GM19043 (cell line): ENCODE measurements at regions not wholly inside any gene's neighbourhood (a gene's known extent, or its start where the extent isn't known, plus 50 kb on each side); places are given as distances from the start of the nearest gene placed in this dataset.

Source experiments
- ATAC-seq: cut with Tn5 transposase; IDR thresholded peaks from one replicate; pipeline ENCODE4 v1.9.1; 2021; ENCODE audit warnings: low read depth; ENCODE audit not compliant: unreplicated experiment

GRCh38 chr22:47276991-47277390 is 514.5 kb downstream of the TBC1D22A start:
- no peak for ATAC-seq

DNA sequence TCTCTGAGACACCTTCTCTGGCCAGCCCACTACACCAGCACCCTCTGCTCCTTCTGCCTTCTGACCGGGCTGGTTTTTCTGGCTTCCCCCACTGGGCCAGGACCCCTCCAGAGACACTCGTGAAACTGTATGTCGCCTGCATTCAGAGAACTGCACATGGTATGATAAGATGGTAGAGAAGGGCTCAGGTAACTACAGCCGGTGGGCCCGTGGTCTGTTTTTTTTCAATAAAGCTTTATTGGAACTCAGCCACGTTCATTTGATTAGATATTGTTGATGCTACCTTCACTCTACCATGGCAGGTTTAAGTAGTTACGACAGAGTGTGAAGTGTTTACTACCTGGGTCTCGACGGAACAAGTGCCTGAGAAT is 514.0 kb downstream of the TBC1D22A start:
- ATAC-seq: no peak

DNA sequence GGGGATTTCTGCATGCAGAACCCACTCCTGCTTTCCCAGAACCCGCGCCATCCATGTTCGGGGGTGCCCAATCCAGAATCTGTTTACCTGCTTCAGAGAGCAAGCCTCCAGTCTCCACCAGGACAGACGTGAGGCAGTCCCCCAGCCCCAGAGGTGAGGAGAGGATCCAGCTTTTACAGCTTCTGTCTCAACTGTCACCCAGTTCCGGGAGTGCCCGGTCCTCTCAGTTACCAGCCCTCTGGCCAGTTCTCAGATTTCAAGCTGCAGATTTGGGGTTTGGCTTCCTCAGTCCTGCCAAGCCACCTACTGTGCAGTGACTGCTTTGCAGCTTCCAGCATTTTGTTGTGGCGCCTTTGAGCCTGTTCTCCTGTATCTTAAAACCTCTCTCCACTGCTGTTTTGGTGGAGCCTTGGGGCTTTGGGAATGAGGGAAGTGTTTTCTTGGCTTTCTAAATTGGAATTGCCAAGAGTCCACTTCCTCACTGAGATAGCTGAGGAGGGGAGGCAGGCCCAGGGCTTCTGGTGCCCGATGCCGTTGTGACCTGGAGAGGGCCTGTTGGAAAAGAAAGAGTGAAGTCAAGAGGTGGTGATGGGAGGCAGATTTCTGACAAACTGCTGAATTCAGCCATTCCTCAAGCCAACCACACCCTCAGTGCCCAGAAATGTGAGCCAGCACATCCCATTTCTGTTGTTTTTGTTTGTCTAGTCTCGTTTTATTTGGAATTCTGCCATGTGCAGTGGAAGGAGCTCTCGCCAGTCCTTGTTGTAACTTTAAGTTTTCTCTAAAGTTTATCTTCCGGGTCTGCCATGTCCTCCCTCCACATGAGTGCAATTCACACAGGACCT is 513.4 kb downstream of the TBC1D22A start:
- no peak for ATAC-seq

DNA sequence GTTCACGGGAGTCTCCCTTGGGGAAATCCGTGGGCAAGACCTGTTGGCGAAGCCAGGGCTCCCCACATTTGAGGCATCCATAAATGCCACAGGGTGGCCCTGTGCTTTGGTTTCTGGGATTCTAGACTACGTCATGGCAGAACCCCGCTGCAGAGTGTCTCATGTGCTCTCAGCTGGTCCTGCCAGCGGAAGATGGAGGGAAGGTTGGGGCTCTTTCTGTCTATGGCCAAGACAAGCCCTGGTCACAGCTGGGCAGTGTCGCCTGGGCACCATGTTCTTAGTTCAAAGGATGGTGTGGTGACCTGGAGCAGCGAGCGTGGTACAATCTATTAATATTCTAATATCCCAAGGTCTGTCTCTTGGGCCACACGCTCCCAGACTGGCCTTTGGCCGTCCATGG is 511.7 kb downstream of the TBC1D22A start:
- ATAC-seq: no peak

DNA sequence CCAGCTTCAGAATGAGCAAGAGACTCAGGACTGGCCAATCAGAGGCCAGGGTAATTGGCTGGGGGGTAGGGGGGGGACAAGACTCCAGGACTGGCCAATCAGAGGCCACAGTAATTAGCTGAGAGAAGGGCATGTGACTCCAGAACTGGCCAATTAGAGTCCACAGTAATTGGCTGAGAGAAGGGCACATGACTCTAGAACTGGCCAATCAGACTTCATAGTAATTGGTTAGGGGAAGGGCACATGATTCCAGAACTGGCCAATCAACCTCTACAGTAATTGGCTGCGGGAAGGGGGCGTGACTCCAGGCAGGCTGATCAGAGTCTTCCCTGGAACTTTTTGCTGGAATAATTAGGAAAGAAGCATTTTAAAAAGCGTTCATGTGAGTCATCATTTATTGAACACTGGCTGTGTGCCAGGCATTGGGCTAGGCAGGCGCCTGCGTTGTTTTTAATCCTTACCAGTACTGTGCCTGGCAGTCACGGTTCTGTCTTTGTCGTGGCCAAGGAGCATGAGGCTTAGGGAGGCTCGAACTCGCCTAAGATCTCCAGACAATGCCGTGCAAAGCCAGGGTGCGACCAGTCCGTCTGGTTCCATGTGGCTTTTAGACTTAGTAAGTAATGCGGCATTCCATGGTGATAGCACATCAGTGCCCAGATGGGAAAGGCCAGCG is 508.1 kb downstream of the TBC1D22A start:
- no peak for ATAC-seq

DNA sequence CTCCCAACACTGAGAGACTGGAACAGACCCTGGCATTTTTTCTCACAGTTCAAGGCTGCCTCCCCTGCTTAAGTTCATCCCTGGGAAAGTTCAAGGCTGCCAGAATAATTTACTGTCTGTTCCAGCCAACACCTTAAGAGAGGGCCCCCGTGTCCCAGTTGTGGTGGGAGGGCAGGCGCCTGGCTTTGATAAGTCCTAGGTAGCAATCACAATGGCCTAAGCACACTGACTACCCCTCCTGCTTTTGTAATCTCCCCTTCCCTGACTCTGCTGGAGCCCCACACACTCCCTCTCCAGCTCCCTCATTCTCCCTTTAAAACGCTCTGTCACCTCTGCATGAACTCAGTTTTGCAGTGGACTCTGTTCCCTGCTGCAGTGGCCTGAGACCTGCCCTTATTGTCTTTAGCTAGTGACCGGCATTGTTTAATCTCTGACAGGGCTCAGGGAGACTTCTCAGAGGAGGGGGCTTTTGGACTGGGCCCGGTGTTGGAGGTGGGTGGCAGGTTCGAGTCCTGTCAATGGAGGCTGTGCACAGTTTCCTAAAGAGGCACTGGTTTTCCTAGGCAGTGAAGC is 507.2 kb downstream of the TBC1D22A start:
- ATAC-seq: no peak

DNA sequence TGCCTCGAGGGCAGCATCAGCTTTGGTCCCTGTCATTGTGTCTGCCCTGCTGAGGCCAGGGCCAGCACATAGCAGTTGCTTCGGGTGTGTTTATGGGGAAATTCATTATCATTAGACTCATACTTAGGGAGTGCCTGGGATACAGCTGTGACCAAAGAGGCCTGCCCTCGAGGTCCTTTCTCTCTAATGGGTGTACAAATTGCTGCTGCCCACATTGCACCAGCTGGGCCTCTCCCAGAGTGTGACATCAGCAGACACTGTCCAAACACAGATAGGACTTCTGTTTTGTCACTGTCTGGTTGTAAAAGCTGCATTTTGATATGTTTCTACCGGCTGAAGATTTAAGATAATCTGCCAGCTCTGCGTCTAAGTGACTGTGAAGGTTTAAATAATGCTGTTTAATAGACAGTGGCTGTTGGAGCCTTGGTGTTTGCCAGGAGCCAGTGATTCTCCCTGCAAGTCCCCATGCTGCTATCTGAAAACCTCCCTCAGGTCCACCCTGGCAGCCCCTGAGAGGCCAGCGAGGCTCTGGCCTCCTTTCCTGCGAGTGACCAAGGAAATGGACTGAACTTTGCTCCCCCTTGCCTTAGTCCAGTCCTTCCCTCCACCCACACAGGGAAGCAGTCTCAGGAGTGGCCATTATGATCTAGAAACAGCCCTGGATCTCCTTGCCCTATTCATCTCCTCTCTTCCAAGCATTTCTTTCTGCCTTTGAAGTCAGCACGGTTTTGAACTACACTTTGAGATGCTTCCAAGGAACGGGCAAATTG is 505.2 kb downstream of the TBC1D22A start:
- ATAC-seq: no peak

- ATAC-seq: no peak
Observed at GRCh38 chr22:47266329-47266728, 503.9 kb downstream of the TBC1D22A start.

DNA sequence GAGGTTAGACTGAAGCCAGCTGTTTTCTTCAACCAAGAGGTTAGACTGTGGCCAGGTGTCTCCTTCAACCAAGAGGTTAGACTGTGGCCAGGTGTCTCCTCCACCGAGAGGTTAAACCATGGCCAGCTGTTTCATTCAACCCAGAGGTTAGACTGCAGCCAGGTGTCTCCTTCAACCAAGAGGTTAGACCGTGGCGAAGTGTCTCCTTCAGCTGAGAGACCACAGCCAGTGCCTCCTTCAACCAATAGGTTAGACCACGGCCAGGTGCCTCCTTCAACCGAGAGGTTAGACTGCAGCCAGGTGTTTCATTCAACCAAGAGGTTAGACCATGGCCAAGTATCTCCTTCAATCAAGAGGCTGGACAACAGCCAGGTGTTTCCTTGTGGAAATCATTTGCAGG is 498.1 kb downstream of the TBC1D22A start:
- ATAC-seq: no peak

- ATAC-seq: no peak
Observed at GRCh38 chr22:47259990-47260389, 497.5 kb downstream of the TBC1D22A start.

GRCh38 chr22:47259049-47259448 is 496.6 kb downstream of the TBC1D22A start:
- ATAC-seq: no peak

DNA sequence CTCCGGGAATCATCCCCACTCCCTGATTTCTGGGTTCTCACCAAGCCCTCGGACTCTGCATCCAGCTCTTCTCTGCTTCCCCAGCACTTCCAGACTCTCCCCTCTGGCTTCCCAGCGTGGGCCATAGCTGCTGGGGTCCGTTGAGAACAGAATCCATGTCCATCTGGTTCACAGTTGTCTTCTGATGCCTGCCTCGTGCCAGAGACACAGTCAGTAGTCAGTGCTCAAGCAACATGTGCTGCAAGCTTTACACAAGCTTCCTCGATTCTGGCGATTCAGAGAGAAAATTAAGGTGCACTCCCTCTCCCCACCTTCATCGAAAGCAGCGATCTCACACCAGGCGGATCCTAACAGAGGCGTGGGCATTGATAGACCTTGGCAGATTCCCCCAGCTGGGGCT is 495.5 kb downstream of the TBC1D22A start:
- no peak for ATAC-seq

GRCh38 chr22:47257566-47257965 is 495.1 kb downstream of the TBC1D22A start:
- ATAC-seq: no peak

GRCh38 chr22:47251911-47252310 is 489.5 kb downstream of the TBC1D22A start:
- no peak for ATAC-seq

DNA sequence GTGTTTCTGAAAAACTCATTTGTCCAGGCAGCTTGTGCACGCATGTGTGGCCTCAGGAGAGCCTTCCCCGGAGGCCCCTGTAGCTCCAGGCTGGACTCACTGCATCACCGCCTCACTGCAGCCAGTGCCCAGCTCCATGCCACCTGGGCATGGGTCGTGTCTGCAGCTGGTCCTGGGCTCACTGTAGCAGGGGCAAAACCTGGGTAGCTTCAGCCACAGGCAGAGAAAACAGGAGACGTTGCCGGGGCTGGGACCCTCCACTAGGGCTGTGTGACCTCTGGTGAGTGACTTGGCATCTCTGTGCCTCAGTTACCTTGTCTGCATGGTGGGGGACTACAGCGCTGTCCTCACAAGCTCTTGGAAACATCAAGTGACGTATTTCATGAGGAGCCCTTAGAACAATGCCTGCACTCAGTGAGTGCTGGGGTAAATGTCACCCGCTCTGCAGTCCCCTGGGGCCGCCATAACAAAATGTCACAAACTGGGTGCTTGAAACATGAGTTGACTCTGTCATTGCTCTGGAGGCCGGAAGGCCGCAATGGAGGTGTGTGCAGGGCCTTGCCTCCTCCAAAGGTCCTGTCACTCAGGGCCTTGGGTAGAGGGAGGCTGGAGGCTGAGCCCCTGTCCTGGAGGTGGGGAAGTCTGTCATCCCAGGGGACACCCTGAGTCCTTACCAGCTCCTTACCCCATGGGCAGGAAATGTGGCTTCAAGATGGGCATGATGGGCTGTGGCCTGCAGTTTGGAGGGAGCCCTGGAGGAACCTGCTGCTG is 488.7 kb downstream of the TBC1D22A start:
- ATAC-seq: no peak

- no peak for ATAC-seq
Observed at GRCh38 chr22:47249370-47249928, 487.0 kb downstream of the TBC1D22A start.

DNA sequence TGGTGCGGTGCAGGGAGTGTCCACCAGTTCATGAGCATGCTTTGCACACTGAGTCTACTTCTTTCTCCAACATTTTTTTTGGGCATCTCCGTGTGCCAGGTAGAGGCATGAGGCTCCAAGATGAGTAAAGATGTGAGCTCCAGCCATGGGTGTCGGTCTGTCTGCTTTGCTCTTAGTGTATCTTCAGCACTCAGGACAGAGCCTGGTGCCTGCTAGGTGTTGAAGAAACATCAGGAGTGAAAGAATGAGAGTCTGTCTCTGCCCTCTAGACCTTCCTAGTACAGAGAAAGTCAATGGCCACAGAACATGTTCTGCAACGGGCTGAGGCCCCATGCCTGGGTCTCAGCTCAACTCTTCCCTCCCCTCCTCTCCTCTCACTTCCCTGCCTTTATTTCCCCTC is 486.5 kb downstream of the TBC1D22A start:
- ATAC-seq: no peak

- no peak for ATAC-seq
Observed at GRCh38 chr22:47247579-47248240, 485.3 kb downstream of the TBC1D22A start.

DNA sequence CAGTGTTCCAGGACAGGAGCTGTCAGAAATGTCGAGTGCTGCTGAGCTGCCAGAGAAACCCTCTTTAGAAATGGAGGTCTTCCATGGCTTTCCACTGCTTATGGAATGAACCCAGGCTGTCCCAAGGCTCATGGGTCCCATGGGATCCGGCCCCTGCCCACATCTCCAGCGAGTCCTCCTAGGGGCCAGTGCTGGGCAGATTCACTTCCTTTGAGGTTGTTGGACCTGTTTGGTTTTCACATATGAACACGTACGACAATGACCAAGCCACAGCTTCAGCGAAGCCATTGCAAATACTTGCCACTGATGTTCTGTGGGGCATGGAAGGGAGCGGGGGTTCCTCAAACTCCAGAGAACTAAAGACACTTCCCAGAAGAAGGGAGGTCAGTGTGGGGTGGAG is 483.3 kb downstream of the TBC1D22A start:
- no peak for ATAC-seq
